Thyroid gland (tissue), 4 donors: ENCODE measurements at regions not wholly inside any gene's neighbourhood (a gene's known extent, or its start where the extent isn't known, plus 50 kb on each side); places are given as distances from the start of the nearest gene placed in this dataset.

Experiments used
- DNase-seq, 2 donors: peaks; one replicate each; pipeline ENCODE4 v3.0.0-alpha.2; 2019
- H3K27ac ChIP-seq, 3 donors: fragments of 200-600 bp; sonication (generic); 1 replicate in 2 of 3; 2 replicates in 1 of 3; pipeline ENCODE4 v1.5.1; 2016 to 2019; ENCODE audit warnings: mild to moderate bottlenecking in 1 of 3, moderate library complexity in 1 of 3
- H3K27me3 ChIP-seq: fragments of 200-600 bp; sonication (generic); one replicate; pipeline ENCODE4 v1.5.1; 2019
- H3K36me3 ChIP-seq, 2 donors: fragments of 200-600 bp; sonication (generic); one replicate each; pipeline ENCODE4 v1.5.1; 2016 to 2019
- H3K4me1 ChIP-seq, 2 donors: fragments of 200-600 bp; sonication (generic); one replicate each; pipeline ENCODE4 v1.5.1; 2017 to 2019
- H3K4me3 ChIP-seq, 3 donors: fragments of 200-600 bp; sonication (generic); replicated peaks in 1 of 3; 1 replicate in 2 of 3; 2 replicates in 1 of 3; pipeline ENCODE4 v1.5.1; 2016; ENCODE audit warnings: mild to moderate bottlenecking in 1 of 3
- H3K9me3 ChIP-seq: fragments of 200-600 bp; sonication (generic); one replicate; pipeline ENCODE4 v1.5.1; 2017
- POLR2A ChIP-seq, 2 donors: fragments of 450-650 bp; IDR thresholded peaks; one replicate each; pipeline ENCODE4 v1.6.1; 2017; ENCODE audit warnings: antibody characterized with exemption in 2 of 2, mild to moderate bottlenecking in 2 of 2, moderate library complexity in 1 of 2
- WGBS, 2 donors: methylation state at CpG; one replicate each; pipeline ENCODE4 v1.1.5; 2017; 5-methylcytosine and 5-hydroxymethylcytosine counted together
- intact Hi-C: fragments of 100-400 bp; cut with DNase I; formaldehyde crosslinking; loops from one replicate; pipeline ENCODE4 v1.15.1; 2023
- TF ChIP-seq, protein P1 (sequence below), 6 experiments: fragments of 200-600 bp in 3 of 6; fragments of 450-650 bp in 3 of 6; sonication (generic) in 3 of 6; IDR thresholded peaks; one replicate each; pipeline ENCODE4 v1.5.1; 2016 to 2019; ENCODE audit warnings: antibody characterized with exemption in 6 of 6, mild to moderate bottlenecking in 2 of 6, inconsistent platforms in 1 of 6, moderate library complexity in 1 of 6

- Histone ChIP-seq H3K9me3 (no peaks in the 10 kb centered on the region), H3K4me1 (peaks cover 3 to 8% of the 10 kb centered on the region in 2 donors), H3K27ac (no peak overlapping the region), H3K27me3 (no peaks in the 10 kb centered on the region), H3K36me3 (no peaks in the 10 kb centered on the region), H3K4me3 (no peak overlapping the region)
- intact Hi-C loops: no loop called here
- no peak for DNase-seq
- TF ChIP-seq, protein P1, sequence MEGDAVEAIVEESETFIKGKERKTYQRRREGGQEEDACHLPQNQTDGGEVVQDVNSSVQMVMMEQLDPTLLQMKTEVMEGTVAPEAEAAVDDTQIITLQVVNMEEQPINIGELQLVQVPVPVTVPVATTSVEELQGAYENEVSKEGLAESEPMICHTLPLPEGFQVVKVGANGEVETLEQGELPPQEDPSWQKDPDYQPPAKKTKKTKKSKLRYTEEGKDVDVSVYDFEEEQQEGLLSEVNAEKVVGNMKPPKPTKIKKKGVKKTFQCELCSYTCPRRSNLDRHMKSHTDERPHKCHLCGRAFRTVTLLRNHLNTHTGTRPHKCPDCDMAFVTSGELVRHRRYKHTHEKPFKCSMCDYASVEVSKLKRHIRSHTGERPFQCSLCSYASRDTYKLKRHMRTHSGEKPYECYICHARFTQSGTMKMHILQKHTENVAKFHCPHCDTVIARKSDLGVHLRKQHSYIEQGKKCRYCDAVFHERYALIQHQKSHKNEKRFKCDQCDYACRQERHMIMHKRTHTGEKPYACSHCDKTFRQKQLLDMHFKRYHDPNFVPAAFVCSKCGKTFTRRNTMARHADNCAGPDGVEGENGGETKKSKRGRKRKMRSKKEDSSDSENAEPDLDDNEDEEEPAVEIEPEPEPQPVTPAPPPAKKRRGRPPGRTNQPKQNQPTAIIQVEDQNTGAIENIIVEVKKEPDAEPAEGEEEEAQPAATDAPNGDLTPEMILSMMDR (IDR thresholded peaks at IDR 0.05): no peak
- TF ChIP-seq POLR2A (IDR thresholded peaks at IDR 0.05): no peak
- WGBS, 2 donors: 86 to 89% methylated on average over 1 of the region's 1 CpG
Measured at GRCh38 chr7:106783286-106783685, 81.8 kb upstream of the PIK3CG start.

DNA sequence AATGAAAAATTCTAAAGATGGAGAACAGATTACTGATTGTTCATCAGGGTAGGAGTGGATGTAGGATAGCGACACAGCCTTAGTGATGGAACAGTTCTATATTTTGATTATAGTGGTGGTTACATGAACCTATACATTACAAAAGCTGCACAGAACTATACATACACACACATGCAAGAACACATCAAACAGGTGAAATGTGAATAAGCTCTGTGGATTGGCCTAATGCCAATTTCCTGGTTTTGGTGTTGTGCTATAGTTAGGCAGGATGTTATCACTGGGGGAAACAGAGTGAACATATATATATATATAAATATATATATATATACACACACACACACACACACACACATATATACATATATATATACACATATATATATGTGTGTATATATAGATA, 76.4 kb upstream of the PIK3CG start:
- Histone ChIP-seq H3K36me3 (no peaks in the 10 kb centered on the region), H3K4me1 (no peaks in the 10 kb centered on the region), H3K27me3 (no peaks in the 10 kb centered on the region), H3K4me3 (no peak overlapping the region), H3K27ac (no peak overlapping the region), H3K9me3 (no peaks in the 10 kb centered on the region)
- DNase-seq: no peak
- 97 to 100% methylated on average over 1 of the region's 1 CpG for WGBS, 2 donors
- TF ChIP-seq, protein P1 (IDR thresholded peaks at IDR 0.05): no peak
- no peak for TF ChIP-seq POLR2A (IDR thresholded peaks at IDR 0.05)
- intact Hi-C loops: no loop called here

DNA sequence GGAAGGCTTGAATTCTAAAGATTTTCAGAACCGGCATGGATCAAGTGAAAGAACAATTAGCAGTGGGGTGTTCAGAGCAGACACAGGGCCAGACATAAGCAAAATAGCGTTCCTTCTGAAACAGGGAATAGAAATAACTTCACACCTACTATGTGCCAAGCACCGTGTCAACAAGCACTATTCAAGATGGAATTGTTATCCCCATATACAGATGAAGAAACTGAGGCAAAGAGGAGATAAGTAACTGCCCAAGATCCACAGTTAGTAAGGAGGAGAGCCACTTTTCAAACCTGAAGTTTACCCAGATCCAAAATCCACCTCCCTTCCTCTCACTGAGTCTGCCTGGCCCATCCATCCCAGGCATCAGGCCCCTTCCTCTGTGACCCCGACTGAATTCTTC, 73.6 kb upstream of the PIK3CG start:
- intact Hi-C loops: loop anchor here (5.0 kb wide), 1 partner anchor 356 kb away; no protein-coding TSS in a partner anchor
- Histone ChIP-seq H3K4me3 (no peak overlapping the region), H3K27ac (no peak overlapping the region), H3K27me3 (no peaks in the 10 kb centered on the region), H3K36me3 (no peaks in the 10 kb centered on the region), H3K4me1 (peaks cover 3% of the 10 kb centered on the region in 2 donors), H3K9me3 (no peaks in the 10 kb centered on the region)
- WGBS, 2 donors: 61 to 75% methylated on average over 4 of the region's 4 CpGs
- no peak for DNase-seq
- no peak for TF ChIP-seq POLR2A (IDR thresholded peaks at IDR 0.05)
- TF ChIP-seq, protein P1 (IDR thresholded peaks at IDR 0.05): no peak

GRCh38 chr7:106792233-106792926, 72.7 kb upstream of the PIK3CG start:
- WGBS, 2 donors: 64 to 67% methylated on average over 8 of the region's 8 CpGs
- Histone ChIP-seq H3K4me1 (peaks cover 3% of the 10 kb centered on the region in 2 donors), H3K27ac (no peak overlapping the region), H3K9me3 (no peaks in the 10 kb centered on the region), H3K27me3 (no peaks in the 10 kb centered on the region), H3K4me3 (no peak overlapping the region), H3K36me3 (no peaks in the 10 kb centered on the region)
- intact Hi-C loops: loop anchor here (5.0 kb wide), 1 partner anchor 355 kb away; no protein-coding TSS in a partner anchor
- TF ChIP-seq POLR2A (IDR thresholded peaks at IDR 0.05): no peak
- TF ChIP-seq, protein P1 (IDR thresholded peaks at IDR 0.05): no peak
- DNase-seq: no peak
